Gastrocnemius medialis (tissue), 4 donors: ENCODE measurements at regions not wholly inside any gene's neighbourhood (a gene's known extent, or its start where the extent isn't known, plus 50 kb on each side); places are given as distances from the start of the nearest gene placed in this dataset.

ENCODE experiments used
- CTCF ChIP-seq, 5 experiments: fragments of 450-650 bp in 3 of 5; fragments of 200-600 bp in 2 of 5; sonication (generic) in 2 of 5; IDR thresholded peaks in 4 of 5; conservative IDR thresholded peaks in 1 of 5; 1 replicate in 4 of 5; 2 replicates in 1 of 5; pipeline ENCODE4 v1.5.1; 2016 to 2019; ENCODE audit warnings: antibody characterized with exemption in 5 of 5, mild to moderate bottlenecking in 3 of 5, moderate library complexity in 3 of 5
- POLR2A ChIP-seq, 2 donors: fragments of 450-650 bp; IDR thresholded peaks; one replicate each; pipeline ENCODE4 v1.6.1; 2017; ENCODE audit warnings: antibody characterized with exemption in 2 of 2, mild to moderate bottlenecking in 2 of 2, moderate library complexity in 2 of 2

- TF ChIP-seq CTCF (IDR thresholded peaks at IDR 0.05 in 4 of 5, conservative IDR thresholded peaks at IDR 0.05 in 1 of 5) (no peak), POLR2A (IDR thresholded peaks at IDR 0.05) (no peak)
Observed at GRCh38 chrX:45513042-45513441, 312.4 kb upstream of the DIPK2B start.
